ENCODE measurements at regions not wholly inside any gene's neighbourhood (a gene's known extent, or its start where the extent isn't known, plus 50 kb on each side); places are given as distances from the start of the nearest gene placed in this dataset.

DNA sequence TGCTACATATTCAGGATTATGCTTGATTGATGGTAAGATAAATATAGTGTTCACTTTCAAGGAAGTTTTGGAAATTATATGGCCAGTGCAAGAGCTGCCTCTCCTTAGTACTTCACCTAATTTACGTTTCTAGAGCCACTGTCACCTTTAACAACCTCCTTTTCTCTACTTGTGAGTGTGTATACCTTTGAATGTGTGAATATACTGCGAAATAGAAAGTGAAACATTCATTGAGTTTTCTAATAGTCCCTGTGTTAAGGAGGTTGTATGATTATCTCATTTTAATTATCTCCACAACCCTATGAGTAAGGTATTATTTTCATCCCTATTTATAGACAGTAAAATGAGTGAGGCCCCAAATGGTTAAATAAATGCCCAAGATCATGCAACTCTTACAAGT, 1050.5 kb downstream of the XPNPEP1 start:
- no peak for DNase-seq (ENCODE audit: low spot score)

DNA sequence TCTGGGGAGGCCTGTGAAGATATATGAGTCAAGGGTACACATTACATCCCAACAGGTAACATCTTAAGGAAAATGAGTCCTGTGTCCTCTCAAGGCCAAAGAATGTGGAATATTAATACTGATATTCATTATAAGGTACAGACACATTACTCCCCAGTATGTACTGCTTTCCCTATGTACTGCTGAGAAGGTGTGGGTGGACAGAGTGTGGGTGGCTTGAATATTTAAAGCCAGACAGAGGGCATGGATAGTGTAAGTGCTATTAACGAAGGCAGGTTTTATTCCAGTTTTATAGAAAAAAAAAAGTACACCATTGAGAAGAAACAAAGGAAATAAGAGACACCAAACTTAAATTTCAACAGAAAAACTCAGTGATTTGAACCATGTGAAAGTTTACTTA, 1054.4 kb downstream of the XPNPEP1 start:
- DNase-seq (ENCODE audit: low spot score) = no peak

DNA sequence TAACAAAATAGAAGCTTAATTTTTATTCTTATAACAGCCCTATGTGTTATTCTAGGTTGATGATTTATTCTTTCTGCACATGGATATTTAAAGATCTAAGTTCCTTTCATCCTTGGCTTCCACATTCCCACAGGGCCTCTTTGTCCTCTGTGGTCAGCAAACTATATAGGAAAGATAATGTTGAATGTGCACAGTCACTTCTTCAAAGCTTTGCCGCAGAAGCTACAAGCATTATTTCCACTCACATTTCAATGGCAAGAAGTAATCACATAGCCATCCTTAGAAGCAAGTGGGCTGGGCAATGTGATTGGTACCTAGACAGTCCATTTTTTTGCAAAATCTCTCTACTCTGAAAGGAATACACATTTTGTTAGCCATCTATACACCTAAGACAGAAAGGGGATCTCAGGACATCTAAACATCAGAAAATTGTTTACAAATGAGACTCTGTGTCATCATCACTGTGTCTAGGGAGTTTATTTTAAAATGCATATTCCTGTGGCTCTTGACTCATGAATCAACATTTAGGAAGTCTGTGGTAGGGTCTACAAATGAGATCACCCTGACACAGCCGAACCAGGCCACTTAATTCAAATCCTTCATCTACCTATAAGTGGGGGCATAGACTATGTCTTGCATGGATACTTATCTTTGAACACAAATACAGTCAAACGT, 1060.5 kb downstream of the XPNPEP1 start:
- no peak for DNase-seq (ENCODE audit: low spot score)

DNA sequence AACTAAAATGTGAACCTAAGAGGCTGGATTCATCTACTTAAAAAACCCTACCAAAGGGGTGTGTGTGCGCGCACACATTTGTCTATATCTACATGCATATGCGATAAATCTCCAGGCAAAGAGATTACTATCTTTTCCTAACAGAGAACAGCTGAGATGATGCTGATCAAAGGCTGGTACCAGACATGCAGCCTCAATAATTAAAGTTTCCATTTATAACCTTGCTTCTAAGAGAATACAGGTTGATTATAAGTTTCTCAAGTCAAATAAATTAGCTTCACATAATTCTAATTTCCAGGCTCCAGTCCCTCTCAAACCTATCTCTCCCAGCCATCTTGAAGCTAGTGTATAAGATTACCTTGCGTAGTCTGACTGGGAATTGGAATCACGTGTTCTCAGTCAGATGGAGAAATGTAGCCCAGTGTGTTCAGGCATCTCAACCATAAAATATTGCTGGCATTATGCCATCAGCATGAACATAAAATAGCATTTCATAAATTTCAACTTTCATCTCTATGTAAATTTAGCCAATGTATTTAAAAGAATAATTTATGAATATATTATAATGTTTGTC, 1062.0 kb downstream of the XPNPEP1 start:
- DNase-seq (ENCODE audit: low spot score) = no peak

DNA sequence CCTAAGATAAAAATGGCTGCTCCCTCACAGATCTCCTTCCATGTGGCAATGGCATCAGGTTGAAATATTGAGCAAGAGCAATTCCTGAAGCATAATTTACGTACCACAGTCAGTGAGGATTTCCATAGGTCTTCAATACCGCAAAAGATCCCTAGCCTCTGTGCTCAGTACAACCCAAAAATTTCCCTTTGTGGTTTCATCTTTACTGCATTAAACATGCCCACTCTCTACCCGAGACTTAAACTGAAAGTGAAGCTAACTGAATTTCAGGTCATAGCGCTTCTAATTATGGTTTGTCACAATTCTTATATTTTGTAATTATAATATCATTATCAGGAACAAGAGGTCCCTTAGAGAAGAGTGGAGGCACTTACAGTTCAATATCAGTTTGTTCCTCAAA, 1071.1 kb downstream of the XPNPEP1 start:
- no peak for DNase-seq (ENCODE audit: low spot score)

DNA sequence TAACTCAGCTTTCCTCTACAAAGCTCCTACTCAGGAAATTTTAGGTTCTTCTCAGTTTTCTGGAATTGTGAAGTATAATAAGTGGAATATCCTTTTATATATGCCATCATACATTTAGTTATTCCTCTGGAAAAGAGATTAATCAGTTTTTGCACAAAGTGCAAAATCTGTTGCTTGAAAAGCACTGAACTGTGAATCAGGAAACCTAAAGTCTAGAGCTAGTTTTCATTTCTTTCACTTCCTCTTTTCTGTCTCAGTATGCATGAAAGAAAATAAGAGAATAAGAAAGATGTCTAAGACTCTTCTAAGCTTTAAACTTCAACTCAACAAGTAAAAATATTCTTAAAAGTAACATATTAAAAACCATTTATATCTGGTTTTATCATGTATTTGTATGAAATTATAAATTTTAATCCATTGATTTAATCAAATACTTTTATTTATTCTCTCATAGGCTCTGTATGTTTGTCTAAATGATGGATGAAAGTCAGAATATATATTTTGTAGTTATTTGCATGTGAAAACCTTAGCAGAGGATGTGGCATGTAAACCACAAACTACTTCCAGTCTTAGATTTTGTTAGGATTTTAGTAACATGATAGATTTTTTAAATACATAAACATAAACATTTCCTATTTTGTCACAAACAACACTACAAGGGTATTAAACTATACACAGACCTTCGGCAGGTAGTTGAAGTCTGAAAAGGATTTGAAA, 1073.0 kb downstream of the XPNPEP1 start:
- DNase-seq (ENCODE audit: low spot score) = no peak

DNA sequence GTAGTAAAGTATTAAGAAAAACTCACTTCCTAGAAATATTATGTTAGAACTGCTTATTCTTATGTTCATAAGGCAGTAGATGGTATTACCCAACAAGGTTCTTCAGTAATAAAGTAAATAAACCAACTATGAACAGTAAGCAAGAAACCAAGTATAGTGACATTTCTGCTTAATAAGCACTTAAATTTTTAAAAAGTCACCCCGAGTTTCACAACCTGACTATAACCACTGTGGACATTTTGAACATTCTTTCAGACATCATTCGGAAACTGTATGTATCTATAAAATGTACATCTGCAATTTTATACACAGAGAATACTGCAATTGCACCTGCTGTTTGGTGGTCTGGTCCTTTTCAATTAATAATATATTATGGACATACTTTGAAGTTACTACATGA, 1073.6 kb downstream of the XPNPEP1 start:
- no peak for DNase-seq (ENCODE audit: low spot score)

DNA sequence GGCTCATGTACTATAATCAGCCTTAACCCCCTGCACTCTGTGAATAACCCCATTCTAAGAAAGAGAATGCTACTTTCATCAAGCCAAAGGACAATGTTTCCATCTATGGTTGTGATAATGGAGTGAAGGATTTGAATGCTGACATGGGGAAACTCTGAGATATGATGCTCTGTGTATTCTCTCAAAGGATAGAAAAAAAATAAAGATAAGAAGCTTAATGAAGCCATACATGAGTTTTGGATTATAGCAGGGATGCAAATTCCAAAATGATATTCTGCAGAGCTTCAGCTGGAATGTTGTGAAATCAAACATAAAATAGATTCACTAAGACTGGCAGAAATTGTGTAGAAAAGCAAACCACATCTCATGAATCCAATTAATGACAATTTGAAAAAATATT, 1074.1 kb downstream of the XPNPEP1 start:
- no peak for DNase-seq (ENCODE audit: low spot score)

DNA sequence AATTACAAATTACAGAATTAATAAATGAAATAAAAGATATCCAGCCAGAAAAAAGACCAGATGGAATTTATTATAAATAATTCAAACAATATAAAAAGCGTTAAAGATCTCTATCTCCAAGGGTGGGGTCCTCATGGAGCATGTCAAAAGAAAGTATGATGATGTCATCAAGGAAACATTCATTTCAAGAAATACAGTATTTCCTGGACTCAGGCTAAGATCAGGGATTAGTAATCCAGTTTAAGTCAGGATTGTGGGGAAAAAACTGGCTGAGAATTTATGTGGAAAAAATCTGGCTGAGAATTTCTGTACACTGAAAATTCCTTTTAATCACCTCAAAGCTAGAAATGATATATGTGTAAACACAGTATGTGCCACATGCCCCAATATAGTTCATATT, 1075.3 kb downstream of the XPNPEP1 start:
- DNase-seq (ENCODE audit: low spot score) = no peak

DNA sequence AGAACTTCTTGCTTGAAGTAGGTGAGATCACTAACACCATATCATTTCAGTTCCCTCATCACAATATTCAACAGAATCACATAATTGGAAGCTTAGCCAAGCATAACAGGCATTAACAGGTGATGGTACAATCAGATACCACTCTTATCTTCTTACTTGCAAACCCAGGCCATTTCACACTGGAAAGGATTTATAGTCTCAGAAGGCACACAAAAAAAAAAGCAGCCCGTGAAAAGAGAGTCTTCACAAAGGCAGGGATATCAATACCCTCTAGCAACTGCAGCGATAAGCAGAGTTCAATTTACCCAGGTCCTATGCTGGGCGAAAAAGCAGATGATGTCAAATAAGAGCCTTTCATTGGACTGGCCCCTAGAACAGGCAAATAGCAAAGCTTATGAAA, 1082.4 kb downstream of the XPNPEP1 start:
- DNase-seq (ENCODE audit: low spot score) = no peak

DNA sequence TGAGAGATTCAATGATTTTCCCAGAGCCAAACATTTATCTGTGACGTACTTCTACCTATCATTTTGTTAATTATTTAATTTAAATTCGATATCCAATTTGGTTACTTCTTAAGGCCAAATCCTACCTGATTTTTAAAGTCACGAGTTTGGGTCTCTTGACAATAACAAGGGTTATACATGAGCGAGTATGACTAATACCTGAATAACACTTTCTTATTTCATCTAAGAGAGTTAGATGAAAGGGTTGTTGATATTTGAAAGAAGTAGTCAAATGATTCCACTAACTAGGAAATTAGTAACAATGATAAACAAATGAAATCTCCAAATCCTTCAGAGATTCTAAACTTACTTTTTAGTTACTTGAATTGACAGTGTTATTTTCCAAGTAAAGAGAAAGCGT, 1086.9 kb downstream of the XPNPEP1 start:
- DNase-seq (ENCODE audit: low spot score) = no peak

DNA sequence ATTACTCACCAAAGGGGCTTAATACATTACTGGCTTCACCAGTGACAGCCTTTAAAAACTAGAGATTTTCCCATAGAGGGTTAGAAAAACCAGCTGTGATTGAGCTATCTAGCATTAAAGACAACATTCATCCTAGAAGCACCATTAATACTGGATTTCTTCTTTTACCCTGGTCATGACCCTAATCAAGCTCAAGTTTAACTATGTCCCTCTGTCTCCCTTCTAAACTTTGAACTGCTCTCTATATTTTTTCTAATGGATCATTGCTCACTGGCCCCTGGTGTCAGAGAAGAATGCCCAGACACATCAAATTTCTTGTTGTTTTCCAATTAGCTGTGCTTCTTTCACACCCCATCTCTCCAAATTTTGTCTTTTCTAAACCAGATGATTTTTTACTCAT, 1101.3 kb downstream of the XPNPEP1 start:
- no peak for DNase-seq (ENCODE audit: low spot score)

DNA sequence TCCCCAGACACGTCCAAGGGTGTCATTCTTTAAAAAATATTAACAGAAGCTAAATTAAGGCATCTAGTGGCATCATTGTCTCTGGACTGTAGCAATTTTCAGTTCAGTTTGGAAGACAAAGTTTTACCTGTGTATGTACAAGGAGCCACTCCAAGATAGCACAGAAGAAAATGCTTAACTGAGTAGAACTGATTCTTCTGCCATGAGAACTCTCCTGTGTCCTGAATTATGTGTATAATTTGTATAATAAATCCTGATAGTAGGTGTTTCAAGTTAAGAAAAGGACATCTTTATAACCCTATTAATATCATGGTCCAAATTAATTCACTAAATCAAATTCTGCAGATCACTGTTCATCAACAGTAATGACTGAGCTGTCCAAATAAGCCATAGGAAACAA, 1104.0 kb downstream of the XPNPEP1 start:
- no peak for DNase-seq (ENCODE audit: low spot score)

DNA sequence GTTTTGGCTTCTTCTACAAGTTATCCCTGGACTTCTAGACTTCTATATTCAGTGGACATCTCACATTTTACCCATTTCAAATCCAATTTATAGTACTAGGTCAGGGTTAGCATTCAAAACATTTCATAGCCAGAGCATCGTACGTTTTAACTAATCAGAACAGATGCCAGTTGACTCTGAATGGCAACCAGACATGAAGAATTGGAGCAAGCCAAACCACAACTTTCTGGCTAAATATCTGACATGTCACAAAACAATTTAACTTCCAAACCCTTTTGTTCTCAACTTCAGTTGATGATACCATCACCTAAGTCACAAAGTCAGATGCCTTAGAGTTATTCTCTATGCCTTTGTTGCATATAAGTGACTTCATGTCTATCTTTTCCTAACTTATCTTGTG, 1105.7 kb downstream of the XPNPEP1 start:
- DNase-seq (ENCODE audit: low spot score) = no peak

DNA sequence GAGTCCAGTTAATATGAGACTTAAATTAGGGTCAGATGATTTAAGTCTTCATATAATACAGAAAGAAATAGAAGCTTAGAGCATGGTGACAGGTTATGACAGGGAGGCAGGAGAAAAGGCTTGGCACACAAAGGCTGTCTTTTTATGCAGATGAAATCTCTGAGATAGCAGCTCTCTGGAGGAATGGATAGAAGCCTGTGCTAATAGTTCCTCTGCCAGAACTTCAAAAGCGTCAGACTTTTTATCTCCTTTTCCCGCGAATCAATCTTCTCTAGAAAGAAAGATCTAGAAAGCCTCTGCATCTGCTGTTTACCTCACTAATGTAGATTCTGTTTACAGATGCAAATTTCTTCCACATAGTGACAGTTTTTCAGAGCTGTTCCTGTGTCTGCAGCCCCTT, 1106.2 kb downstream of the XPNPEP1 start:
- DNase-seq (ENCODE audit: low spot score) = no peak

DNA sequence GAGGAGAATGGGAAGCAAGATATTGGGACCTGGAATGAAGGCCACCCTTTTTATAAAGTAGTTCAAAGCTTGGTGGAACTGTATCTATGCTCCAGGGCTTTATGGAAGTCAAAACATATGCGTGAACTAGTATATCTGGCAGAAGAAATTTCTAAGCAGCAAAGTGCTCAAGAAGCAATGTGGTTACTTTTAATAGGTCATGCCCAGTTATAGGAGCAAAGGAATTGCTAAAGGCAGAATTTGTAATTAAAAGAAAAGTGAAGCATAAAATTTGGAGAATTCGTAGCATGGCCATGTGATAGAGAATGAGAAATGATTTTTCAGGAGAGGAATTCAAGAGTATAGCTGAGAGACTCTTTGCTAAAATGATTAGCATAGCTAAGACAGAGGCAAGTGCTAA, 1110.4 kb downstream of the XPNPEP1 start:
- no peak for DNase-seq (ENCODE audit: low spot score)

DNA sequence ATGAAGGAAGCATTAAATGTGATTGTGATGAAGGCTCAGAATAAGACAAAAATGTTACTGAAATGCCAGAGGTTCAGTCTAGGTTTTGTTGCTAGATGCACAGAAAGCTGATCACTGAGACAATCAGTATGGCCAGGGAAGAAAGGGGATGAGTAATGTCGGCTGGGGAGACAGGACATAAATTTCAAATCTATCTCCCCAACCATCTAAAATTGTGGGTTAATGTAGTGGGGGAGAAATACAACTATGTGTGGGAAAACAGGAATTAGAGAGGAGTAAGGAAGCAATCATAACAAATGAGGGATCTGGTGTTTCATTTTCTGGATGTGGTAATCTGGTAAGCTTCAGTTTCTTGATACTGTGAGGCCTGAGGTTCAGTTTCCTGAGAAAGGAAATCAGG, 1111.0 kb downstream of the XPNPEP1 start:
- DNase-seq (ENCODE audit: low spot score) = no peak

DNA sequence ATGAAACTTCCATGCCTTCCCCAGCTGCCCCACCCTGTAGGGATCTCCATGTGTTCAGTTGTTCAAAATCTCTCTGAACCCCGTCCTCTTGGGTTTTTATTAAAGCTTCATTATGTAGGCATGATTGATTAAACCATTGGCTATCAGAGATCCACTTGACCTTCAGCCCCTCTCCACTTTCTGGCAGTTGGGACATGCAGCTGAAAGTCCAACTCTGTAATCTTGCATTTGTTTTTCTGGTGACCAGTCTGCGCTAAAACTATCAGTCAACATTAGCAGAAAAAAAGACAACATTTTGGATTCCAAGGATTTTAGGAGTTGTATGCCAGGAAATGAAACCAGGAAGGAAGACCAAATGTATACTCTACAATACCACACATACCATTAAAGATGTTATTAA, 1115.1 kb downstream of the XPNPEP1 start:
- DNase-seq (ENCODE audit: low spot score) = no peak

DNA sequence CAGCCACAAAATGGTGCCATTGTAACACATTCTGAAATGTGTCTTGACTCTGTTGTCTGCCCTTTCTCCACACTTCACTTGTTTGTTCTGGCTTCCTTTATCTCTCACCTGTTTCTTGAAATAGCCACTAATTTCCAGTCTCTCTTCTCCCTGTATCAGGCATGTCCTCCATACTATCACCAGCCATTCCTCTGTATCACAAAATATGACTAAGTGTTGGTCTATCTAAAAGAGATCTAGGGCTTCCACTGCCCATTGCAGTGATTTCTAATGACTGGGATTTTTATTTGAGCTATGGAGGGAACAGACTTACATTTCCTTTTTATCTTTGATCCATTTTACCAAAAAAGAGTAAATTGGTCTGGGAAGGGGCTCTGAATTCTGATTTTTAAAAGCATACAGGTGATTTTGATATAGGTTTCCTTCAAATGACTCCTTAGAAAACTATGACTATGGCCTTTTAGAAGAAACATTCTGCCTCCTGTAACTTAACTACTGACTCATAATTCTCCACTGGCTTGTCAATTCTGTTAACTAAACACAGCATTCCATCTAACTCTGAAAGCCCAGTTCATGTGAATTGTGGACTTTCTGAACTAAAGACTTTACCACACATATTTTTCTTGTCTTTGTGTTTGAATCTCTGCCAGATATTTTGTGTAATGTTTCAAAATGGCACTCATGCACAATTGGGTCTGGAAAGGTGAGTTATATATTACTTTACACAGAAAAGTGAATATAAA, 1121.4 kb downstream of the XPNPEP1 start:
- DNase-seq (ENCODE audit: low spot score) = no peak

DNA sequence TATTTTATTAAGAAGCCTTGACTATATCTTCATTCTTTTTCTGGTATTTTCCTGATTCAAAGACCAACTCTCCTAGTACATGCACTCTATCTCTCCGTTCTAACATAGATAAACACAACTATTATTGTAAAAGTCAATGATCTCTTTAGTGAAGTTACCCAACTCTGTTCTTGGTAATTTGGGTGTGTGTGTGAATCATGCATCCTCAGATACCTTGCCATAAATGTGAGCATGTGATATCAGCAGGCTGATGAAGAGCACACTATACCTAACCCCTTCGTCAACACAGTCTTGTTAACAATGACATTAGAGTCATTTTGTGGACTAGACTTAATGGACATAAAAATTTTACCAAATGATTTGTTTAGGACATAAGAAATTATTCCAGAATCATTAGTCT, 1122.1 kb downstream of the XPNPEP1 start:
- no peak for DNase-seq (ENCODE audit: low spot score)

DNA sequence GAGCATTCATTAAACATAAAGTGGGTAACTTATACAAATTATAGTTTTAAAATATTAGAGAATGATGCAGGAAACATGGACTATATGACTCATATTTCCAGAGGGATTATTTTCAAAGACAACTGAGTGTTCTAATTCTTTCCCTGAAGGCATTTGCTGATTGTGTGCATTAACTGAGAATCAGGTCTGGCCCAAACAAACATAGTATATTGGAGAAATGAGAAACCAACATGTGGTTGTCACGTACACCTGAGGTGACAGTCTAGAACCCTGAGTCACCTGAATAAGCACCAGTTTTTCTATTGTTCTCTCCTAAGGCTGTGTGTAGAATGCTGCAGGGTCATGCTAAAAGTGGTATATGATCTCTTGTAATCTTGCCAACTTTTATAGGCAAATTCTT, 1125.7 kb downstream of the XPNPEP1 start:
- no peak for DNase-seq (ENCODE audit: low spot score)

DNA sequence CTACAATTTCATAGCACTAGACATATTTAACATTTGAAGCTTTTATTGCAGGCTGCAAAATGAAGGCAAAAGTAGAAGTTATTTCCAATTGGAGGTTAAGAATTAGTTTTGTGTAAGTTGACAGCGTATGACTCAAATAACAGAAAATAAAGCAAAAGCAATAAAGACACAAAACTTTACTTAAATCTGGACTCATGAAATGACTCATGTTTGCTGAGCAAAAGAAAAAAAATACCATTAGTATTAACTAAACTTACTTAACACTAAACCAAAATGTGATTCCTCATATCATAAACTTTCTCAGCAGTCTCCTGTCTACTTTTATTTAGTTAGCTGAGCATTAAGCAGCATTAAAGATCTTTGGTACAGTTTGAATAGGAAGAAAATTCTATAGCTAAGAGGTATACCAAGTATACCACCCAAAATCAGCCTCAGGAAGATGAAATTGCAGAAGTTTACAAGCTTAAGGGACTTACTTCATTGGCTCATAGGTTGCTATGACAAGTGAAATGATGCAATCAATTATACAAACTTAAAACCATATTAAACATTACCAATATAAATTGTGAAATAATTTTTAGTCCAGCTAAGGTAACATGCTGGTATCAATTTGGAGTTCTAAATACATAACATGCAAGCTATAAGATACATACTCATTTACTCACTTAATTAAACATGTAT, 1131.4 kb downstream of the XPNPEP1 start:
- no peak for DNase-seq (ENCODE audit: low spot score)

Measured in mesenteric fat pad (tissue), 1 donor.